ENCODE measurements at regions not wholly inside any gene's neighbourhood (a gene's known extent, or its start where the extent isn't known, plus 50 kb on each side); places are given as distances from the start of the nearest gene placed in this dataset.

DNA sequence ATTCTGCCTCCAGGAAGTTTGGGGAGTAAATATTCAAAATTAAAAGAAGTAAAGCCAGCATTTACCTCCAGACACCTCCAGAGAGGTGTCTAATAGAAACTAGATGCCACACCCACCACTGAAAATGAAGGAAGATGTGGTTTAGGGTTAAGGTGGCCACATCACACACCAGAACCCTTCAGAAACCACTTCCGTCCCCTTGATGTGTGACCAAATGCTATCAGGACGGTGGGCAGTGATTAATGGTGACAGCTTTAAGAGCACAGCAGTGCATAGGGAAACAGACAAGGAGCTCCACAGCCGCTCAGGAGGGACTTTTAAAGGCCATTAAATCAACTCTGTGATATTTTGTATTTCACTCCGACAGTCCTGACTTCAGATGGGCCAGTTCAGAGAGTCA, 295.2 kb downstream of the BRINP1 start:
- no peak for DNase-seq (ENCODE audit: low read depth, low spot score)
- TF ChIP-seq, protein P1, sequence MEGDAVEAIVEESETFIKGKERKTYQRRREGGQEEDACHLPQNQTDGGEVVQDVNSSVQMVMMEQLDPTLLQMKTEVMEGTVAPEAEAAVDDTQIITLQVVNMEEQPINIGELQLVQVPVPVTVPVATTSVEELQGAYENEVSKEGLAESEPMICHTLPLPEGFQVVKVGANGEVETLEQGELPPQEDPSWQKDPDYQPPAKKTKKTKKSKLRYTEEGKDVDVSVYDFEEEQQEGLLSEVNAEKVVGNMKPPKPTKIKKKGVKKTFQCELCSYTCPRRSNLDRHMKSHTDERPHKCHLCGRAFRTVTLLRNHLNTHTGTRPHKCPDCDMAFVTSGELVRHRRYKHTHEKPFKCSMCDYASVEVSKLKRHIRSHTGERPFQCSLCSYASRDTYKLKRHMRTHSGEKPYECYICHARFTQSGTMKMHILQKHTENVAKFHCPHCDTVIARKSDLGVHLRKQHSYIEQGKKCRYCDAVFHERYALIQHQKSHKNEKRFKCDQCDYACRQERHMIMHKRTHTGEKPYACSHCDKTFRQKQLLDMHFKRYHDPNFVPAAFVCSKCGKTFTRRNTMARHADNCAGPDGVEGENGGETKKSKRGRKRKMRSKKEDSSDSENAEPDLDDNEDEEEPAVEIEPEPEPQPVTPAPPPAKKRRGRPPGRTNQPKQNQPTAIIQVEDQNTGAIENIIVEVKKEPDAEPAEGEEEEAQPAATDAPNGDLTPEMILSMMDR (IDR thresholded peaks at IDR 0.05; ENCODE audit: low read depth, low read length), result no peak
- no peak overlapping the region for H3K4me3 ChIP-seq (ENCODE audit: low read depth, low read length)
- in situ Hi-C loops (cut with HindIII; ENCODE audit: low sequenced_read_pairs), result no loop called here

DNA sequence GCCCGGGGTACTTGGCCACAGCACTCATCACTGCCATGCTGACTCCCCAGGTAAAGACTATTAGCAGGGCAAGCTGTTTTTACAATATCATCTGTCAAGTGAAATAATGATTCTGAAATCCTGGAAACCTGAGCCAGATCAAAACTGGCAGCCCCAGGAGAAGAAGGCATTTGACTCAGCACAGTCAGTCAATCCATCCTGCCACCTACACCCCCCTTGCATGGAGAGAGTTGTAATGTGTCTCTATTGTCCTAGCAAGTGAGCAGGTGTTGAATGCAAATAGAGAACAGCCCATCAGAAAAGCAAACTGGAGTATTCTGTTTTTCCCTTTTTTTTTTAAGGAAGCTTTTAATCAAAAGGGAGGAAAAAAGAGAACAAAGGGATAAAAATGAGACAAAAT, 291.2 kb downstream of the BRINP1 start:
- no peak for DNase-seq (ENCODE audit: low read depth, low spot score)
- H3K4me3 ChIP-seq (ENCODE audit: low read depth, low read length), result no peak overlapping the region
- TF ChIP-seq, protein P1 (IDR thresholded peaks at IDR 0.05; ENCODE audit: low read depth, low read length), result no peak
- in situ Hi-C loops (cut with HindIII; ENCODE audit: low sequenced_read_pairs), result no loop called here

DNA sequence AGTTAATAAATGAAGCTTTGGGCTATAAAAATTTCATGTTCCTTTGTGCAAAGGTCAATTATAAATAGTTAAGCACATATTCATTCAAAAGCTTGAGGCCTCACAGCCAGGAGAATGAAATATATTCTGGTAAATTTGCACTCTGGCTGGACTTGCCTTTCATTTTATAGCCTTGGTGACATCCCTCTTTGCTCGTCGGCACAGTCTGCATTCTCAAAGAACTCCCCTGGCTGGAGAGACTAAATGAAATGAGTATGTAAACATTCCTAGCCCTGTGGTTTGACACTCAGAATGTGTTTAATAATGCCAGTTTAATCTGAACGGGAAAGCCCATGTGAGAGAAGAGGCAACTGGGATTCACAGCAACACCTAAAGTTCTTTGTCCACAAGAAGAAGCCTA, 285.6 kb downstream of the BRINP1 start:
- H3K4me3 ChIP-seq (ENCODE audit: low read depth, low read length), result no peak overlapping the region
- in situ Hi-C loops (cut with HindIII; ENCODE audit: low sequenced_read_pairs), result no loop called here
- DNase-seq (ENCODE audit: low read depth, low spot score), result no peak
- TF ChIP-seq, protein P1 (IDR thresholded peaks at IDR 0.05; ENCODE audit: low read depth, low read length), result no peak

DNA sequence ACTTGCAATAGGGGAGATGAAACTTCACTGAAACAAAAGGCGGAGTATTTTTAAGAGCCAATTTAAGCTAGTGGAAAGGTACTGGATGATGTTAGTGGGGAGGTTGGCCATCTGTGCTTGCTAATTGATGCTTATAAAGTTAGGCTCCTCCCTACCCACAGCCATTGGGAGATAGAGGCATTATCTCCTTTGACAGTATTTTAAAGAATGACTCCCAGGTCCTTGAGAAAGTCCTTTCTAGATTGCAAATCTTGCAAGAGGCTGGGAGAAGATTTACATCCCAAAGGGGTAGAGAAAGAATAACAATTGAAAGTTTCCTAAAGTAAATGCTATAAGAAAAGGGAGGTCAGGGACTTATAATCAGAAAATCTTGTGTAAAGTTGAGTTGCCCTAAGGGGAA, 282.6 kb downstream of the BRINP1 start:
- in situ Hi-C loops (cut with HindIII; ENCODE audit: low sequenced_read_pairs), result no loop called here
- TF ChIP-seq, protein P1 (IDR thresholded peaks at IDR 0.05; ENCODE audit: low read depth, low read length), result no peak
- no peak for DNase-seq (ENCODE audit: low read depth, low spot score)
- no peak overlapping the region for H3K4me3 ChIP-seq (ENCODE audit: low read depth, low read length)

DNA sequence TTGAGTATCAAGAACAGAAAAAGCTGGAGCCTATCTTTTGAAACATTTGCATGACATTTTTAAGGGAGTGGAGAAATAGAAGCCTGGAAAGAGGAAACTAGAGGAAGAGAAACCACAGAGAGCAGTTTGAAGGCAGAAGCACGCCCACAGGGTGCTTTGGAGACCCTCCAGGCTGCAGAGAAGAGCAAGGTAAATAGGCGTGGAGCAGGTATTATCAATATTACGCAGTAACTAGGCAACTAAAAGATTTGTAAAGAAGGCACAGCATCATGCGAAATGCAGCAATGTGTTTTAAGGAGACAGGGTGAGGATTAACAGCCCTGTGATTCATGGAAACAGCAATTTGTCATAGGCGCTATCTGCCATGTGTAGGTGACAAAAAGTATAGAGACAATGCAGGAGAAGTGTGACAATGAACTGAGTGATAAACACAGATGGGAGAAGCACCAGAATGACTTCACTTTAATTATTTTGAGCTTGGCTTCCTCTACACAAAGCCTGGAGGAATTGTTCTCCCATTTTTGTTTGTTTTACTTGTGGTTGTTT, 281.2 kb downstream of the BRINP1 start:
- DNase-seq (ENCODE audit: low read depth, low spot score), result no peak
- in situ Hi-C loops (cut with HindIII; ENCODE audit: low sequenced_read_pairs), result no loop called here

DNA sequence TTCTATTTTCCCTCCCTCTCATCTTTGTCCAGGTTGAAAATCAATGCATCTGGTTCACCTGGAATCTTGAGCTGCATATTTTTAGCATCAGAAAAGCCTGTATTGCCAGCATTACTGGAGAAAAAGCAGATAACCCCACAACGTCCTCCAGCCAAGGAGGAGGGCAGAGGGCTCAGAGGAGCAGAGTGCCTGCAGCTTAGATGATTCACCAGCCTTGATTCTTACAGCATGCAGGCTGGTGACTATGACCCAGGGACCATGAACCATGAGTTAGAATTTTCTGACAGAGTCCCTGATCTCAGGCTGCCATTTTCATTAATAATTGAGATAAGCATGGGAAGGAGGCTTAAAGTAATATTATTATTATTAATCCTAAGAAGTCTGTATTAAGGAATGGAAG, 278.2 kb downstream of the BRINP1 start:
- TF ChIP-seq, protein P1 (IDR thresholded peaks at IDR 0.05; ENCODE audit: low read depth, low read length), result no peak
- in situ Hi-C loops (cut with HindIII; ENCODE audit: low sequenced_read_pairs), result no loop called here
- no peak overlapping the region for H3K4me3 ChIP-seq (ENCODE audit: low read depth, low read length)
- DNase-seq (ENCODE audit: low read depth, low spot score), result no peak

More for the DNA sequence above, 281.2 kb downstream of the BRINP1 start:
- H3K4me3 ChIP-seq (ENCODE audit: low read depth, low read length), result no peak overlapping the region
- TF ChIP-seq, protein P1 (IDR thresholded peaks at IDR 0.05; ENCODE audit: low read depth, low read length), result no peak

DNA sequence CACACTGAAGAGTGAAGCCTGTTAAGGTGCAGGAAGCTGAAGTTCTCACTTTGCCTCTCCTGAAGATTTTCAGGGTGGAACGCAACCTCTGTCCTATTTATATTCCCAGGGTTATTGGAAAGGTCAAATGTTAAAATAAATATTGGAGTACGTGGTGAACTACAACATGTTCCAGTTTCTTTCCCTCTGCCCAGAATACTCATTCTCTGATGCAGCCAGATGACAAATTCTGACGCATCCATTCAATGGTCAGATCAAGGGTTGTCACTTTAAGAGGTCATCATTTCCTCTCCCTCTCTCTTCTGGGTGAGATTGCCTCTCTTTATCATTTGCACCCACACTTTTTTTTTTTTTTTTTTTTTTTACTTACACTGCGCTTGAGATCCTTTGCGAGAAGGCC, 277.1 kb downstream of the BRINP1 start:
- in situ Hi-C loops (cut with HindIII; ENCODE audit: low sequenced_read_pairs), result no loop called here
- no peak for DNase-seq (ENCODE audit: low read depth, low spot score)
- TF ChIP-seq, protein P1 (IDR thresholded peaks at IDR 0.05; ENCODE audit: low read depth, low read length), result no peak

More for the DNA sequence above, 277.1 kb downstream of the BRINP1 start:
- no peak overlapping the region for H3K4me3 ChIP-seq (ENCODE audit: low read depth, low read length)
